ENCODE measurements at regions not wholly inside any gene's neighbourhood (a gene's known extent, or its start where the extent isn't known, plus 50 kb on each side); places are given as distances from the start of the nearest gene placed in this dataset.

DNA sequence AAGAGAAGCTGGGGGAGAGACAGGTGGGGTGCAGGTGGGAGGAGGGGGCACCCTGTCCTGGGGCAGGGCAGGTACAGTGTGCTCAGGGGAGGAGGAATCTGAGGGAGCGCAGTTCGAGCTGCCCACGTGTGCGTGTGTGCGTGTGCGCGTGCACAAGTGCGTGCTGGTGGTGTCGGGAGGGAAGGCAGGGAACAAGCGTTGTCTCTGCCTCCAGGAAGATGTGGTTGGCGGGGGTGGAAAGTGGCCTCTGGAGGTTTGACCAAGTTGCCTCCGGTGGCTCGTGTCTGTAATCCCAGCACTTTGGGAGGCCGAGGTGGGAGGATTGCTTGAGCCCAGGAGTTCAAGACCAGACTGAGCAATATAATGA, 49.9 kb upstream of the THY1 start:
- no peak for DNase-seq

Data from CD4-positive, alpha-beta T cell treated with Interferon gamma for 1 hour (primary cell).